Naive B cell (primary cell): ENCODE measurements at regions not wholly inside any gene's neighbourhood (a gene's known extent, or its start where the extent isn't known, plus 50 kb on each side); places are given as distances from the start of the nearest gene placed in this dataset.
A peak's percentile ranks its signal among the peaks of the same experiment; 100 is the strongest.
"Not testable (repeated sequence)": the region's sequence is repeated elsewhere in the genome, so short reads cannot be mapped to it uniquely, and the experiment has no call there.

Experiments
- ATAC-seq, 2 donors: fragments of 150-1000 bp; cut with Tn5 transposase; 2 replicates each; pipeline ENCODE4 v1.10.0; 2021; ENCODE audit warnings: low read depth in 2 of 2, mild to moderate bottlenecking in 2 of 2, moderate library complexity in 2 of 2
- DNase-seq: peaks from one replicate; pipeline ENCODE4 v3.0.0; 2022
- H3K27ac Mint-ChIP-seq, 6 donors: one replicate each; pipeline ENCODE4 v1.8.0; 2020 to 2022; ENCODE audit warnings: mild to moderate bottlenecking in 6 of 6, mixed read lengths in 6 of 6, moderate library complexity in 5 of 6, inconsistent platforms in 2 of 6
- H3K27me3 Mint-ChIP-seq, 3 donors: one replicate each; pipeline ENCODE4 v1.8.0; 2021 to 2022; ENCODE audit warnings: mixed read lengths in 3 of 3, mild to moderate bottlenecking in 1 of 3
- H3K36me3 Mint-ChIP-seq, 2 donors: one replicate each; pipeline ENCODE4 v1.8.0; 2020 to 2022; ENCODE audit warnings: mixed read lengths in 2 of 2, inconsistent platforms in 1 of 2, mild to moderate bottlenecking in 1 of 2
- H3K4me1 Mint-ChIP-seq, 3 donors: one replicate each; pipeline ENCODE4 v1.8.0; 2020 to 2022; ENCODE audit warnings: mixed read lengths in 3 of 3, inconsistent platforms in 1 of 3, mild to moderate bottlenecking in 1 of 3, moderate library complexity in 1 of 3
- H3K4me3 Mint-ChIP-seq, 8 donors: one replicate each; pipeline ENCODE4 v1.8.0; 2020 to 2022; ENCODE audit warnings: mild to moderate bottlenecking in 8 of 8, mixed read lengths in 8 of 8, moderate library complexity in 8 of 8, inconsistent platforms in 2 of 8
- H3K9me3 Mint-ChIP-seq, 7 donors: one replicate each; pipeline ENCODE4 v1.8.0; 2020 to 2022; ENCODE audit warnings: mixed read lengths in 7 of 7, mild to moderate bottlenecking in 5 of 7, inconsistent platforms in 2 of 7, moderate library complexity in 1 of 7

DNA sequence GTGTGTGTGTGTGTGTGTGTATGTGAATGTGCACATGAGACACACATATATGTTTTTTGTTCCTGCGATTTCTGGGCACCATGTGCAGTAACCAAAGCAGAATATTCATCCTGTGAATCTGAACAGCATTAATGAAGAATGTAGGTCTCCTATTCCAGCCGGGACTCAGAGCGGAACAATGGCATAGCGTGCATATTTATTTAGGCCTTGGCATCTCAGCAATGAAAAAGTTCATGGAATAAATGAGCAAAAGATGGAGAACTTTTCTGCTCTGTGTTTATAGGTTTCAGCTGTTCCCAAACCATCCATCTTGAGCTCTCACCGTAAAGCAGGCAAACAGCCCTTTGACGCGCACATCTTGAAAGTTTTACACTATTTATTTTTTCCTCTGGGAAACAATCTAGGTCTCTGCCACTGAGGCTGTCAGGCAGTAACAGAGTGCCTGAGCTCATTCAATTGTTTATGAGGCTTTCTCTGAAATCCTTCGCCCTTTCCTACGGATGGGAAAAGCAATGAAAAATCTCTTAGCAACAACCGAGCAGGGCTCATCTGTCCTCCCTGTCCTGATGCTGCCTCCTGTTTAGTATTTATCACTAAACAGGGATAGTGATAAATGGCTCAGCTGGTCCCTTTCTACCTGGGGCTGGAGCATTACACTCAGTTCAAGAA, 65.9 kb upstream of the KCNK12 start:
- Mint-ChIP-seq H3K27me3 (peaks cover 0 to 3% (median 0%) of the 10 kb centered on the region in 3 donors), H3K4me1 (peaks cover 4 to 9% (median 5%) of the 10 kb centered on the region in 3 donors), H3K9me3 (peaks cover 0 to 2% (median 0%) of the 10 kb centered on the region in 7 donors), H3K4me3 (no peak overlapping the region), H3K27ac (no peak overlapping the region), H3K36me3 (no peaks in the 10 kb centered on the region)
- no peak for ATAC-seq
- no peak for DNase-seq

DNA sequence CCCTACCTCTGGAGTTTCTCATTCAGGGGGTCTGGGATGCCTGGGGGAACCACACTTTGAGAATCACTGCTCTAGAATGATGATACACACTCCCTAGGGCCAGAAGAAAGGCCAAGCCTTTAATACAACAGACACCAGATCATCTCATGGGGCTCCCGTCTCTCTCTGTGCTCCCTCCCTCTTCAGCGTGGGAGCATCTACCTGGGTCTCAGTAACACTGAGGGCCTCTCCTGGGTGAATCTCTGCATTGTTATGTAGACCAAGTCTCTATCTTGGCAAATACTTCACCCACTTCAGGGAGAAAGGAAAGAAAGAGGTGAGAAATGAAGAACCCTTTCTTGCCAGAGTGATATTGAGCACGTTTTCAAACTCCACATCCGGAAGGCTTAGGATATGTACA, 65.4 kb upstream of the KCNK12 start:
- H3K36me3 Mint-ChIP-seq = no peaks in the 10 kb centered on the region
- peaks cover 4 to 9% (median 5%) of the 10 kb centered on the region in 3 donors for H3K4me1 Mint-ChIP-seq
- H3K27me3 Mint-ChIP-seq = peaks cover 0 to 3% (median 0%) of the 10 kb centered on the region in 3 donors
- peak overlapping the region in 1 of 8 donors; percentile 13 for H3K4me3 Mint-ChIP-seq
- DNase-seq (no peak), ATAC-seq (no peak)
- H3K27ac Mint-ChIP-seq = no peak overlapping the region
- H3K9me3 Mint-ChIP-seq = peaks cover 0 to 2% (median 0%) of the 10 kb centered on the region in 7 donors

DNA sequence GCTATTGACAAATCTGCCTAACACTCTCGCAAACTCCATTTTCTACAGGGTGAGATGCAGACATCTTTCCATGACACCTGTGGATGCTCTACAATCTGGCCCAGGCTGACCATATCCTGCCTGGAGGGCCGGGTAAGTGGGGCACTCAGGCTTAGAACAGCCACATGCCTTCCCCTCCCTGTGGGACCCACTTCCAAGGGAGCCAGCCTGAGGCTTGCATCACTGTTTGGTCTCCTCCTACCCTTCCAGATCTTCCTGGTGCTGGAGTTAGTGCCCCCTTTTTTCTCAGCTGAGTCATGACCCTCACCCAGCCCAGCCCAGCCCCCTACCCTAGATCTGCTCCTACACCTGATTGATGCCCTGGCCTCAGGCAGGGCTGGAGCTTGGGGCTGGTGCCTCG, 62.0 kb upstream of the KCNK12 start:
- Mint-ChIP-seq H3K4me1 (peaks cover 4 to 9% (median 5%) of the 10 kb centered on the region in 3 donors), H3K27ac (peak overlapping the region in 1 of 6 donors; percentile 13), H3K4me3 (no peak overlapping the region), H3K36me3 (no peaks in the 10 kb centered on the region), H3K27me3 (peaks cover 0 to 3% (median 0%) of the 10 kb centered on the region in 3 donors), H3K9me3 (no peaks in the 10 kb centered on the region)
- DNase-seq (no peak), ATAC-seq (no peak)

DNA sequence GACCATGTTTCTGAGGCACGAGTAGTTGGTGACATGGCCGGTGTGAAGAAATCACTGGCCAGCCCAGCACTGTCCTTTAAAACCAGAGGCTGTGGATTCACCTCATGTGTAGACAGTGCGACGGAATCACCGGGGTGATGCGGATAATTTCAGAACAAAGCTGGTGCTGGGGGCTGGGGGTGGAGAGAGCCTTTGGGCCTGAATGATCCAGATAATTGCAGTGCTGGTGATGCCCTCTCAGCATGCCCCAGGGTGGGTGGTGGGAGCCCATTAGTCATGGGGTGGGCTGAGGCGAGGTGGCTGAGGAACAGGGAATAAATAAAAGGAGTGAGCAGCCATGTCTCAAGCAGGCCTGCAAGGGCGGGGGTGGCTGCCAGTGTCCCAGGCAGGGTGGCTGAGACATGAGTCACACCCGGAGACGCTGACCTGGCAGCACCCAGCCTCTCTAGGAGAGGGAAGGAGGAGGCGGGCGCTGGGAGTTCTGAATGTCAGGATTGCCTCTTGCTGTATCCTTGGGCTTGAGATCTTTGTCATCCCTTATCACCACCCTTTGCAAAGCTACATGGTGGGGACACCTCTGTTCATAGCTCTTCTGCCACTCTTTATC, 61.1 kb upstream of the KCNK12 start:
- H3K36me3 Mint-ChIP-seq = peaks cover 0 to 5% of the 10 kb centered on the region in 2 donors

DNA sequence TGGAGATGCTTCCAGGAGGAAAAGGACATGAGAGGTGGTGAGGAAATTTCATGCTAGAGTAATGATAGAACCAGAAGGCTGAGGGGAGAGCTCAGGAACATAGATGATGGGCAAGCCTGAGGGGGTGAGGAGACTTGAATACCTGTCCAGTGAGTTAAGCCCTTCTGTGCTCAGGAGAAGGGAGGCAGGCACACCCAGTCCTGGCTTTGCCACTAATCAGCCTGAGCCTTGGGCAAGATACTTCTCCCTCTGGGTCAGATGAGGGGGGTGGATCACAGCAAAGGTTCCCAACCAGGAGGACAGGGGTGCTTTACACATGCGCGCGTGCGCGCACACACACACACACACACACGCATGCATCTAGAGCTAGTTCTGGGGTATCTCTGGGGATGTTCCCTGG, 60.5 kb upstream of the KCNK12 start:
- no peak overlapping the region for H3K4me3 Mint-ChIP-seq
- ATAC-seq (no peak), DNase-seq (no peak)
- no peak overlapping the region for H3K27ac Mint-ChIP-seq
- peaks cover 4 to 9% (median 5%) of the 10 kb centered on the region in 3 donors for H3K4me1 Mint-ChIP-seq
- H3K9me3 Mint-ChIP-seq = peaks cover 0 to 3% (median 0%) of the 10 kb centered on the region in 7 donors
- H3K36me3 Mint-ChIP-seq = peaks cover 0 to 6% of the 10 kb centered on the region in 2 donors
- H3K27me3 Mint-ChIP-seq = peaks cover 0 to 3% (median 0%) of the 10 kb centered on the region in 3 donors

More for the DNA sequence above, 61.1 kb upstream of the KCNK12 start:
- Mint-ChIP-seq H3K27me3 (peaks cover 0 to 3% (median 0%) of the 10 kb centered on the region in 3 donors), H3K9me3 (peaks cover 0 to 3% (median 0%) of the 10 kb centered on the region in 7 donors), H3K4me3 (no peak overlapping the region), H3K4me1 (peaks cover 4 to 9% (median 5%) of the 10 kb centered on the region in 3 donors), H3K27ac (no peak overlapping the region)
- no peak for DNase-seq
- no peak for ATAC-seq

- H3K4me3 Mint-ChIP-seq = no peak overlapping the region
- ATAC-seq (no peak), DNase-seq (no peak)
- H3K27ac Mint-ChIP-seq = peak overlapping the region in 1 of 6 donors; percentile 61
- peaks cover 0 to 6% (median 3%) of the 10 kb centered on the region in 3 donors for H3K4me1 Mint-ChIP-seq
- H3K27me3 Mint-ChIP-seq = peaks cover 0 to 4% (median 0%) of the 10 kb centered on the region in 3 donors
- H3K36me3 Mint-ChIP-seq = peaks cover 0 to 6% of the 10 kb centered on the region in 2 donors
- peaks cover 0 to 3% (median 0%) of the 10 kb centered on the region in 7 donors for H3K9me3 Mint-ChIP-seq
Measured at GRCh38 chr2:47629501-47630460, 59.0 kb upstream of the KCNK12 start.

DNA sequence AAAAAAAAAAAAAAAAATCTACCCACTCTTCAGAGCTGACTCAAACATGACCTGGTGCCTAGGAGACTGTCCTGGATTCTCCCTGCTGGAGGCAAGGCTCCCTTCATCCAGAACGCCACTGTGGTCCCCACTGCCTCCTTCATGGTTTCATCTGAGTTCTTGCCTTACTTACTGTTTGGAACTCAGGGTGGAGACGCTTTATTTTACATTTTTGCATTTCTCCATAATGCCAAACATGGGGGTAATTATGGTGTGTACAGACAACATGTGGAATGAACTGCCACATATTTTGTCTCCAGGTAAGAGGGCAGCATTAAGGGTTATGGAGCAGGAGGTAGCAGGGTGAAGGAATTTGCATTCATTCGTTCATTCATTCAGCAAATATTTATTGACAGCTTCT, 58.1 kb upstream of the KCNK12 start:
- Mint-ChIP-seq H3K9me3 (peaks cover 0 to 3% (median 0%) of the 10 kb centered on the region in 7 donors), H3K4me1 (peaks cover 5 to 9% (median 6%) of the 10 kb centered on the region in 3 donors), H3K36me3 (peaks cover 0 to 6% of the 10 kb centered on the region in 2 donors), H3K4me3 (no peak overlapping the region), H3K27me3 (peaks cover 0 to 3% (median 0%) of the 10 kb centered on the region in 3 donors), H3K27ac (no peak overlapping the region)
- ATAC-seq (no peak), DNase-seq (no peak)

DNA sequence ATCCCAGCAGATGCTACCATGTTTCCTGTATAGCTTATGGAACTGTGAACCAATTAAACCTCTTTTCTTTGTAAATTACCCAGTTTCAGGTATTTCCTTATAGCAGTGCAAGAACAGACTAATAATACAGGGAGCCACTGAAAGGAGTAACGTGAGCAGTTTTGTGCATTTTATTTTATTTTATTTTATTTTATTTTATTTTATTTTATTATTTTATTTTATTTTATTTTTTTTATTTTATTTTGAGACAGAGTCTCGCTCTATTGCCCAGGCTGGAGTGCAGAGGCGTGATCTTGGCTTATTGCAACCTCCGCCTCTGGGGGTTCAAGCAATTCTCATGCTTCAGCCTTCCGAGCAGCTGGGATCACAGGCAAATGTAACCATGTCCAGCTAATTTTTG, 55.9 kb upstream of the KCNK12 start:
- H3K27me3 Mint-ChIP-seq = peaks cover 0 to 3% (median 0%) of the 10 kb centered on the region in 3 donors
- no peak for ATAC-seq
- no peak overlapping the region for H3K27ac Mint-ChIP-seq
- peaks cover 11 to 16% (median 15%) of the 10 kb centered on the region in 3 donors for H3K4me1 Mint-ChIP-seq
- H3K36me3 Mint-ChIP-seq = peaks cover 0 to 6% of the 10 kb centered on the region in 2 donors
- H3K9me3 Mint-ChIP-seq = peaks cover 0 to 3% (median 0%) of the 10 kb centered on the region in 7 donors
- no peak for DNase-seq
- H3K4me3 Mint-ChIP-seq = no peak overlapping the region

DNA sequence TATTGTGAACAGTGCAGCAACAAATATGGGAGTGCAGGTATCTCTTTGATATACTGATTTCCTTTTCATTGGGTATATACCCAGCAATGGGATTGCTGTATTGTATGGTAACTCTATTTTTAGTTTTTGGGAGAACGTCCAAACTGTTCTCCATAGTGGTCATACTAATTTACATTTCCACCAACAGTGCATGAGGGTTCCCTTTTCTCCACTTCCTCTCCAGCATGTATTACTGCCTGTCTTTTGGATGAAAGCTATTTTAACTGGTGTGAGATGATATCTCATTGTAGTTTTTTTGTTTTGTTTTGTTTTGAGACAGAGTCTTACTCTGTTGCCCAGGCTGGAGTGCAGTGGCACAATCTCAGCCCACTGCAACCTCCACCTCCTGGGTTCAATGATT, 52.4 kb upstream of the KCNK12 start:
- not testable (repeated sequence) for ATAC-seq, H3K27ac Mint-ChIP-seq, H3K4me3 Mint-ChIP-seq, DNase-seq, H3K36me3 Mint-ChIP-seq, H3K27me3 Mint-ChIP-seq, H3K9me3 Mint-ChIP-seq
- H3K4me1 Mint-ChIP-seq = peaks cover 11 to 16% (median 15%) of the 10 kb centered on the region in 3 donors

DNA sequence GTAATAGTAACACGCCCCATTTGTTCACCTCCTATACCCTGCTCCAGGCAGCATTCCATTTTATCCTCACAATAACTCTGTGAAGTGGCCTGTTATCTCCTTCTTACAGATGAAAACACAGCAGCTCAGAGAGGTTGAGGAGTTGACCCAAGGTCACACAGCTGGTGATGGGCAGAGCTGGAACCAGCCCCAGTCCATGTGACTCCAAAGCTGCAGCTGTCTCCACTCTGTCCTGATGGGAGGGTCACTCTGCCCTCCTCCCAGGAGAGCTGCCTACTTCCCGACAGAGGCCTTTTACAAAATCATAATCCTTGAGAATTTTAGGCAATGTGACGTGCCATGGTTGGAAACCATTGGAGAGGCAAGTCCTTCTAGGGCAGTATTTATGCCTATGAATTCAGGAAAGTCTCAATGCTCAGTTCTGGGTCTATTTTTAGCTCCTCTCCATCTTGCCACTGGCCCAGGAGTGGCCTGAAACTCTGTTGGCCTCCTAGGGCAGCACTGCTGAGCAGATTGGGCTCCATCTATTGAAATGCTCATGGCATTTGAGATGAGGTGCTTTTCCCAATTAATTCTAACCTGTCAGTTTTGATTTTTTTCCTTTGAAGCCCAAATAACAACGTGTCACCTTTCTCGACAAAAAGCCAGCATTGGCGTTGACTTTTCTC, 50.1 kb upstream of the KCNK12 start:
- no peak for ATAC-seq
- H3K27me3 Mint-ChIP-seq = peaks cover 0 to under 1% (median 0%) of the 10 kb centered on the region in 3 donors
- H3K36me3 Mint-ChIP-seq = no peaks in the 10 kb centered on the region
- no peaks in the 10 kb centered on the region for H3K9me3 Mint-ChIP-seq
- H3K27ac Mint-ChIP-seq = no peak overlapping the region
- peaks cover 11 to 16% (median 15%) of the 10 kb centered on the region in 3 donors for H3K4me1 Mint-ChIP-seq
- H3K4me3 Mint-ChIP-seq = no peak overlapping the region
- DNase-seq = no peak
